HG03520 (cell line): ENCODE measurements at regions not wholly inside any gene's neighbourhood (a gene's known extent, or its start where the extent isn't known, plus 50 kb on each side); places are given as distances from the start of the nearest gene placed in this dataset.
"Not testable (repeated sequence)": the region's sequence is repeated elsewhere in the genome, so short reads cannot be mapped to it uniquely, and the experiment has no call there.

Source experiments
- ATAC-seq: cut with Tn5 transposase; IDR thresholded peaks from one replicate; pipeline ENCODE4 v1.9.1; 2021; ENCODE audit warnings: mild to moderate bottlenecking, moderate library complexity; ENCODE audit not compliant: unreplicated experiment

- ATAC-seq = no peak
Observed at GRCh38 chr1:4164965-4165364, 264.9 kb upstream of the C1orf174 start.

DNA sequence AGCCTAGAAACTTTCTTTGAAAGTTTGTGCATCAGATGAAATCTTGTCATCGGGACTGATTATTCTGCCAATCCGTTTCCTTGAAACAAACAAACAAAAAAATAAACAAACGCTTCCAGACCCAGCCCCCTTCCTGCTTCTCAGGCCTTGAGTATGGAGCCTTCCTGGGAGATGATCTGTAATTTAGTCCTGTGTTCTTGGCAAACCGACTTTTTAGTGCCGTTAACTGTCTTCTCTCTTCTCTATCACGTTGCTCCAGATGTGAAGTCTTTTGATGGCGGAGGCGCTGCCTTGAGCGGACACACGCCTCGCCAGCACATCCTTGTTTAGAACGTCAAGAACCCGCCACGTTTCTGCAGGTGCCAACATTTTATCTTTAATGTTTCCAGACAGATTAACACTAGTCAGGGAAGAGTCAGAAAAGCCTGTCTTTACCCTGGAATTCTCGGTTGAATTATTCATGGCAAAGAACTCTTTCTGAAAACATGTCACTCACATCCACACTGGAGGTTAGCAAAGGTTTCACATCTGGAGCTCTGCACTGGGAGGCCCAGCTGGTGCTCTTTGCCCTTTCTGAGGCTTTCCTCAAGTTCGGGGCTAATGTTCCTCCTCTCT lies 265.7 kb upstream of the C1orf174 start:
- ATAC-seq = no peak

DNA sequence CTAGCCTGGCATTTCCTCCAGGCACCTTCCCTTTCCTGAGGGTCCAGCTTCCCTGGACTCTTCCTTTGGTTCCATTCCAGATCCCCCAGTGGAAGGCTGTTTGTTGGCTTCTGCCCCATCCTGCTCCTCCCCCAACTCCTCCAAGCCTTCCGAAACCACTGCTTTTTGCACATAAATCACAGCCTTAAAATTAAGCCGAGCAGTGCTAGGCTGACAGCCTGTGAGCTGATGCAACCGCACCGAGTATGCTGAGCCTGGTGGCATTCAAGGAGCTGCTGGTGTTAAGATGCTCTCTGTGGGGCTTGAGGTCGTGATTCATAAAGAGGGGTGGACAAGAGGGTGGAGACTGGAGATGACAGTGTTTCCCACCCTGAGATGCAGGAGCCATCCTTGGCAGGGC lies 266.6 kb upstream of the C1orf174 start:
- ATAC-seq = no peak

DNA sequence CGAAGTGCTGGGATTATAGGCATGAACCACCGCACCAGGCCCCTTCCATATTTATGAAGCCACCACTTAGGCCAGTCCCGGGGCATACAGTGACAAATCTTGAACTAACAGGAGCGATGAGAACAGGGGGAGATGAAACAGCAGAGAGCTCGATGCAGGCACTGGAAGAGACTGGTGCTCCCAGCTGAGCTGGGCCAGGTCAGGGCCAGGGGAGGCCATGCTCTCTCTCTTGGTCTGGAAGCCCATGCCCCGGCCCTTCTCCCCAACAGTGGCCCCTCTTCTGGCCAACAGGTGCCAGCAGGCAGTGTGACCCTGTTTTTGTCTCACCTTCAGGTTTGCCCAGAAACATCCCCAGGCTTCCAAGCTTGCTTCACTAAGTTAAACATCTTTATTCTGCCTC lies 269.9 kb upstream of the C1orf174 start:
- ATAC-seq = no peak

DNA sequence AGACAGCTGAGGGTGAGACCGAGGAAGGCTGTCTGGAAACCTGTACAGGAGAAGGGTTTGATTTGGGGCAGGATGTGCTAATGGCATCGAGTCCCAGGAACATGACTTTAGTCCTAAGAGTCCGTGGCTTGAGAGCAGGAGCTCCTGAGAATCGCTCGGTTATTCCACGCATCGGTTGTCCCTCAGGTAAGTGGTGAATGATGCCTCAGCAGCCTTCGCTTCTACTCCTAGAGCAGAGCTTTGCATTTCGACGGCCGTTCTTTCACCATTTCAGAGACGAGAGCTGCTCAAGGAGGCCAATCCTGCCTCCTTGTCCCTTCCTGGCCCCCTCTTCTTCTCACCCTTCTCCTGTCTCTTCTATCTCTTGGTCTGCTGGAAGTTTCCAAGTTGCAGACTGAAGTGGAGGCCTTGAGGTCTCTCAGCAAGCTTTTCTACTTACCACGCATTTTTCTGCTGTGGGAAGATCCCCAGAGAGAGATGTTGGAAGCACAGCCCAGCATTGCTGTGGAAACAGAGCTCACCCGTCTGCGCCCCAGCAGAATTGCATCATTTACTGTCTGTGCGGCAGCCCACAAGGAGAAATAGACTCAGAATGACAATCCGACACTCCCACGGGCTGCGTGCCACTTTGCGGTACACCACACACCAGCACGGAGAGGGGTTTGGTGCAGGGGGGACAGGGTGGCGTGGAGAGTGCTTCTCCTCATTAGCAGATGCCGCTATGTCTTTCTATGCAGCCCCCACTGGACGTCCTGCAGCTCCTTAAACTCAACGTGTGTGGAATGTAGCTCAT lies 270.7 kb upstream of the C1orf174 start:
- ATAC-seq = no peak

GRCh38 chr1:4171480-4172450 lies 271.7 kb upstream of the C1orf174 start:
- no peak for ATAC-seq

DNA sequence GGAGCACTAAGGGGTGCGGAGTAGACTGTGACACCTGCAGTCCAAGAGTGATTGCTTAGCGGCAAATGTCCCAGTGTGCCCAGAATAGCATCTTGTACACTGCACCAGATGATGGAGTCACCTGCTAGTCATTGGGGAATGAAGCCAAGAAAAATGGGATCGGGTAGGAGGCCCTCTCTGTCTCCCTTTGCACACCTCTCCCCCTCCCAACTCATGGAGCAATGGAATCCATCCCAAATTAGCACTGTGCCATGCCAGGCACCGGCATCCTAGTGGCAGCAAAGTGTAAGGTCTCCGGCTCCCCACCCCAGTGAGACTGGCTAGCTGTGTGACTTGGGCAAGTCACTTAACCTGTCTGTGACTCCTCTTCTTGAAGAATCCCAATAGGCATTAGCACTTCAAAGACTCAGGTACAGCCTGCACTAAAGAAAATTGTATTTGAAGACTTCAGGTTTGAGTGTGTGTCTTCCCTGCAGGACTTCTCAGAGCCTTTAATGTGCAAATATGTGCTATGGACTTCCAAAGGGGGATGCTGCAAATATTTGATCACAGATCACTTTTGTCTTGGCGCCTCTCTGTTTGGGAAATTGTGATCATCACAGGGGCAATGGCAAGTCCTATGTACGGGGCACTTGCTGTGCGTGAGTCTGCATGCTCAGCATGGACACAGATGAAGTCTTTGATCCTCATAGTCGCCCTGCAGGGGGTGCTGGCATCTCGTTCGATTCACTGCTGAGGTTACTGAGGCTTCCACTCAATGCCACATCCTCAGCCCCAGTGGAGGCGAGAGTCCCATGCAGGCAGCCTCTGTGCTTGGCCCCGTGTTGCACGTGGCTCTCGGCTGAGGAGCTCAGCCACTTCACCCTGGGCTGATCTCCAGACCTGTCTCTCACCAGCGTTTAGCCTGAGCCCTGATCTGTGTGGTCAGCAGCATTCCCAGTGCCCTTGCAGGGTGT lies 272.9 kb upstream of the C1orf174 start:
- no peak for ATAC-seq

DNA sequence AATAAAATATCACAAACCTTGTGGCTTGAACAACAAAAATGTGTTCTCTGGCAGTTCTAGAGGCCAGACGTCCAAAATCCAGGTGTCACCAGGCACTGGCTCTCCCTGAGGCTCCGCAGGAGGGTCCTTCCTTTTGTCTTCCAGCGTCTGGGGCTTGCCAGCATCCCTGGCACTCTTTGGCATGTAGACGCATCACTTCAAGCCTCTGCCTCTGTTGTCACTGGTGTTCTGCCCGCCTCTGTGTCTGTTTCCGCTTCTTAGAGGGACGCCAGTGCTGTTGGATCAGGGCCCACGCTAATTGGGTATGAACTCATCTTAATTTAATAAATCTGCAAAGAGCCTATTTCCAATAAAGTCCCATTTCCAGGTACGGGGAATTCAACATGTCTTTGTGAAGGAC lies 273.7 kb upstream of the C1orf174 start:
- ATAC-seq = no peak

DNA sequence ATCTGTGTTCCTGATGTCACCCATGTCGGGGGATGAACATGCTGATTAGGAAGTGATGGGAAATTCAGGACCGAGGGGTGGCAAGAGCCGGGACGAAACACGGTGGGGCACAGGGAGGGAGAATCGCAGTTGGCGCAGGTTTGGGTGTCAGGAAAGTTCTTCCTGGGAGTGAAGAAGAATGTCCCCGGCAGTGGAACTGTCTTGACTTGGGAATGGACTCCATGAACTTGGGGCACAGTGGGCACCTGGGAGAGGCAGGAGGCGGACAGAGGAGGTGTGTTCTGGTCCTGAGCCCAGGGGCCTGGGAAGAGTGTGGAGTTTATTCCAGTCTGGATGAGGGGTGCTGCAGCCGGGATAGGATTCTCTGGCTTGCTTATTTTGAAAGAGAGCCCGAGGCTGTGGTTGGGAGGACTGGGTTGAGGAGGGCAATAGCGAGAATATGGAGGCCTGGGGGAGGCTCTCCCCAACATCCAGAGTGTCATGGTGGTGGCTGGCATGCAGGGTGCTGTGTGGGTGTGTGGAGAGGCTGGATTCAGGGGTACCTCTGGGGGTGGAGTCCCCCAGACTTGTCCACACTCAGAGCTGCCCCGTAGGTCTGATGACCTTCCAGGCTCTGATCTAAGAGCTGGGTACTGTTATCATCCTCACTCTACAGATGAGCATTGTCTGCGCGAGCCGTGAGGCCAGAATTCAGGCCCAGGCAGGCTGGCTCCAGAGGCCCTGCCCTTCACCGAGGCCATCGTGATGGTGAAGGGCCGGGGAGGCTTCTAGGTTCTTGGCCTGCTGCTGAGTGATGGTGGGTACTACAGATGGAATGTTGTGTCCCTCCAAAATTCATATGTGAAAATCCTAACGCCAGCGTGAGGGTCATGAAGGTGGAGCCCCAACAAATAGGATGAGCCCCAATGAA lies 274.5 kb upstream of the C1orf174 start:
- no peak for ATAC-seq

DNA sequence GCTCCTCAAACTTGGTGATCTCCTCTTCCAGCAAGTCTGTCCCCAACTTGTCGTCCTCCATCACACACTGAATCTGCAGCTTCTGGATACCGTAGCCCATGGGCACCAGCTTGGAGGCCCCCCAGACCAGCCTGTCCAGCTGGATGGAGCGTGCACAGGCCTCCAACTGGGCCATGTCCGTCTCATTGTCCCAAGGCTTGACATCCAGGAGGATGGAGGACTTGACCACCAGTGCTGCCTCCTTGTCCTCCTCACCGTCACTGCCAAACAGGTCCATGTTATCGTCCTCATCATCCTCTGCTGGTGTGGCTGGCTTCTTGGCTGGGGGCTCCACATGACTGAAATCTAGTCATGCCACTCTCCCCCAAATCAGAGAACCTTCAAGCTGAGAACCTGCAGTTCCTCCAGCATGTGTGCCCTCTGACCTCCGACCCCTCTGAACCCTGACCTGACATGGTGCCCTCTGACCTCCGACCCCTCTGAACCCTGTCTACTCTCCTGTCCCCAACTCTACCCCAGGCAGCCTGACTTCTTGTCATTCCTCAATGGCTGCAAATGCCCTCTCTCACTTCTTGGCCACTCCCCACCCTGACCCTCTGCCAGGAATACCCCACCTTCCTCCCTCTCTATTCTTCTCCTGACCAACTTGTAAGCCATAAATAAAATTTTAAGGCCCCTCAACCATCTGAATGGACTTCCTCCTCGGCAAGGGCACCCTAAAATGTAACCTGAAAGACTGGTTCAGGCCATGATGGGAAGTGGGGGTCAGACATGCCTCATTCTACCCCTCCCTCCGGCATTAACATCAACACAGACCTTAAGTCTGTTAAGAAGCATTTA lies 275.7 kb upstream of the C1orf174 start:
- no peak for ATAC-seq

DNA sequence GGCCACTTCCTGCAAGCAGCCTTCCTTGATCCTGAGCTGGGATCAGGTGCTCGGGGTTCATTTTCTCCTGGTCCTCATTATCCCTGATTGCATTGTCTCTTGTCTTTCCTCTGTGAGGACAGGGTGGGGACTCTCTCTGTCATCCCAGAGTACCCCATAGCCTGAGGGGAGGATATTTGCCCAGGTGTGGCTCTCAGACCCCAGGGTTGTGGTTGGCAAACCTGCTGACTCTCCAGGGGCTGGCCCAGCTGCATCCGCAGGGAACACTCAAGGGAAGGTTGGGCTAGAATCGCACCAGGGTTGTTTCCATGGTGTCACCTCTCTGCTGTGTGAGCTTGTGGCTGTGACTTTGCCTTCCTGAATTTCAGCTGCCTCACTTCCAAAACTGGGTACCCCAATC lies 276.8 kb upstream of the C1orf174 start:
- ATAC-seq = no peak

- ATAC-seq = no peak
Observed at GRCh38 chr1:4177425-4178150, 277.5 kb upstream of the C1orf174 start.

DNA sequence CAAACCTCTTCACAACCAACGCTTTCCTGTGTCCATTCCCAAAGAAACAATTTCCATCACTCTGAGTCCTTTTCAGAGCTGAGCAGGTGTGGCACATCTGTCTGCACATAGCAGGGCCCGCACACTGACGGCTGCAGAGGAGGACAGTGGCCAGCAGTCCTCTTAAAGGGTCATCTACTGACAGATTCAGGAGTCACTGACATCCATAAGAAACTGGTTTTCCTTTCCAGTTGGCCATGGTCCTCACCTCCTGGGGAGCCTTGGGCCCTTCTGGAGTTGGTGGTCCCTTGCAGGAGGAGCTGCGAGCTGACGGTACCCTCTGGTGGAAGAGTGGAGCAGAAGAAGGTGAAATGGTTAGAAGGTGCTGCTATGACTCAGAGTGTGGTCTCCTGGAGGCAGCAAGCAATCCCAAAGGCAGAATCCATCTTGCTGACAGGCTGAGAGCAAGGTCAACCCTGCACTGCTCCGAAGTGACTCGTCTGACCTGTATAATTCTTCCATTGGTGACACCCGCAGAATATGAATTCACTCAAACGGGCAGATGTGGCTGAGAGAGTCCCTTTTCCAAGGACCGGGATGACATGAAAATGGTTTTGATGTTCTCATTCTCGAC lies 278.5 kb upstream of the C1orf174 start:
- no peak for ATAC-seq

GRCh38 chr1:4179914-4180735 lies 280.1 kb upstream of the C1orf174 start:
- ATAC-seq = no peak

GRCh38 chr1:4186486-4186885 lies 286.4 kb upstream of the C1orf174 start:
- ATAC-seq = not testable (repeated sequence)

DNA sequence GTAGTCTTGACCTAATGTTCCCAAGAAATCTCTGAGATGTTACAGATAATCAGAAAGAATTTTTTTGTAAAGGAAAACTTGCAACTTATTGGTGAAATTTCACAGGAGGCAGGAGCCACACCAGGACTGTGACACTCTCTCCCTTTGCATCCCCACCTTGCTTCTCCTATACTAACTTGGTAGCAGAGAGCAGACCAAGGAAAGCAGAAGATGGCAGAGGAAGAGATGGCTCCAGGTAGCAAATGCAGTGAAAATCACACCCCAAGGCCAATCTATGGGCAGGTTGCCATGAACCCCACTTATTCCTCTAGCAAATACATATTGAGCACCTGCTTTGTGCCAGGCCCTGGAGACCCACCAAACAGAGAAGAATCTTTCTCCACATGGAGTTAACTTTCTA lies 303.4 kb upstream of the C1orf174 start:
- ATAC-seq = no peak

GRCh38 chr1:4207183-4207582 lies 307.1 kb upstream of the C1orf174 start:
- no peak for ATAC-seq
